ENCODE measurements at regions not wholly inside any gene's neighbourhood (a gene's known extent, or its start where the extent isn't known, plus 50 kb on each side); places are given as distances from the start of the nearest gene placed in this dataset.

GRCh38 chr16:22643886-22644285 is 133.2 kb downstream of the NPIPB5 start:
- Histone ChIP-seq H3K27me3 (ENCODE audit: insufficient read depth, low read length, poor library complexity, severe bottlenecking) (no peaks in the 10 kb centered on the region), H3K9ac (ENCODE audit: low read depth, low read length, poor library complexity, severe bottlenecking) (no peak overlapping the region), H3K4me2 (ENCODE audit: low read depth, low read length, poor library complexity, severe bottlenecking) (no peak overlapping the region), H3K4me3 (ENCODE audit: low read length, poor library complexity, severe bottlenecking) (no peak overlapping the region), H3K9me3 (ENCODE audit: insufficient read depth, low read depth, low read length) (no peaks in the 10 kb centered on the region), H2AFZ (ENCODE audit: low read length) (no peak overlapping the region), H3K4me1 (ENCODE audit: insufficient read depth, low read length, poor library complexity, severe bottlenecking) (no peaks in the 10 kb centered on the region), H3K79me2 (ENCODE audit: insufficient read depth, low read length) (no peaks in the 10 kb centered on the region), H3F3A (ENCODE audit: low read depth) (no peaks in the 10 kb centered on the region), H3K9me2 (replicated peaks; ENCODE audit: low read depth, low read length) (no peaks in the 10 kb centered on the region), H4K20me1 (ENCODE audit: insufficient read depth, low read length, poor library complexity, severe bottlenecking) (no peaks in the 10 kb centered on the region), H3K36me3 (ENCODE audit: insufficient read depth, low read length) (no peaks in the 10 kb centered on the region)
- TF ChIP-seq EZH2phosphoT487 (IDR thresholded peaks at IDR 0.05; ENCODE audit: borderline replicate concordance) (no peak), CTCF (conservative IDR thresholded peaks at IDR 0.05; ENCODE audit: low read length) (no peak)

DNA sequence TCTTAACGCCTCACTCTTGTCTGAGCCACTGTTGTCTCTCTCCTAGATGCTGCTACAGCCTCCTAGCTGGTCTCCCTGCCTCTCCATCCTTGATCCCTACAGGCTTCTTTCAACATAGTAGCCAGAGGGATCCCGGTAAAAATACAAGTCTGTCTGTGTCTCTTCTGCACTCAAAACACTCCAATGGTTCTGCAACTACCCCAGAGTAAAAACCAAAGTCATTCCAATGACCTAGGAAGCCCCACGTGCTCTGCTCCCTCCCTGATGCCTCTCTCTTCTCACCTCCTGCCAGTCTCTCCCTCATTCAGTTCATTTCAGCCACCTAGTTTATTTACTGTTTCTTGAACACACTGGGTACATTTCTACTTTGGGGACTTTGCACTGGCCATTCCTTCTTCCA is 135.2 kb downstream of the NPIPB5 start:
- Histone ChIP-seq H3K4me1 (ENCODE audit: insufficient read depth, low read length, poor library complexity, severe bottlenecking) (no peaks in the 10 kb centered on the region), H3K4me3 (ENCODE audit: low read length, poor library complexity, severe bottlenecking) (no peak overlapping the region), H3K79me2 (ENCODE audit: insufficient read depth, low read length) (no peaks in the 10 kb centered on the region), H3K27me3 (ENCODE audit: insufficient read depth, low read length, poor library complexity, severe bottlenecking) (peaks cover 8% of the 10 kb centered on the region), H4K20me1 (ENCODE audit: insufficient read depth, low read length, poor library complexity, severe bottlenecking) (no peaks in the 10 kb centered on the region), H3K4me2 (ENCODE audit: low read depth, low read length, poor library complexity, severe bottlenecking) (no peak overlapping the region), H3F3A (ENCODE audit: low read depth) (no peaks in the 10 kb centered on the region), H3K9ac (ENCODE audit: low read depth, low read length, poor library complexity, severe bottlenecking) (no peak overlapping the region), H3K36me3 (ENCODE audit: insufficient read depth, low read length) (no peaks in the 10 kb centered on the region), H3K9me3 (ENCODE audit: insufficient read depth, low read depth, low read length) (no peaks in the 10 kb centered on the region), H3K9me2 (replicated peaks; ENCODE audit: low read depth, low read length) (no peaks in the 10 kb centered on the region), H2AFZ (ENCODE audit: low read length) (no peak overlapping the region)
- TF ChIP-seq EZH2phosphoT487 (IDR thresholded peaks at IDR 0.05; ENCODE audit: borderline replicate concordance) (no peak), CTCF (conservative IDR thresholded peaks at IDR 0.05; ENCODE audit: low read length) (no peak)

DNA sequence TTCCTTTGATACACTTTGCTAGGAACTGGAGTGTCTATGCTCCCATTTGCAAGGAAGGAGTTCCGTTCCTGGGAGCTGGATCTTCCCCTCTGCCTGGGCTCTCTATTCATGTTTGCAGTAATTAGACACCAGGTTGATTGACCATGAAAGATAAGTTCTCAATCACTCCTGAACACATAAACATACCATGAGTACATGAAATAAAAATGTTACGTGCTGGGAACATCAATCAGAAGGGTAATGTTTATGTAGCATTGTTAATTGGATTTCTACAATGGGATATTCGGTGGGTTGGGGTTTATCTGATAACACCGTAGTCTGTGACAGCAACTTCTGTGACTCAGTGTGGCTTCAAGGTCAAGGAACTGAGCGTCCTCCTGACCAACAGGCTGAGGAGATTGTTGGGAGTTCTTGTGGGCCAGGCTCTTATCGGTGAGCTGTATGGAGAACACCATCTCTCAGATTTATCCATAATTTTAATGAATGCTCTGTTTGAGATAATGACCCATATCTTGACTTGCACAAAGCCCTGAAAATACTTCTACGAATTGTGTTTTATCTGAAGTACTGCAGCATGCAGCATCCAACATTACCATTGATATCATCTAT is 136.4 kb downstream of the NPIPB5 start:
- peaks cover 8% of the 10 kb centered on the region for H3K27me3 ChIP-seq (ENCODE audit: insufficient read depth, low read length, poor library complexity, severe bottlenecking)
- H3K4me3 ChIP-seq (ENCODE audit: low read length, poor library complexity, severe bottlenecking) = no peak overlapping the region
- no peaks in the 10 kb centered on the region for H3K9me2 ChIP-seq (replicated peaks; ENCODE audit: low read depth, low read length)
- H3K9me3 ChIP-seq (ENCODE audit: insufficient read depth, low read depth, low read length) = no peaks in the 10 kb centered on the region
- no peak overlapping the region for H3K9ac ChIP-seq (ENCODE audit: low read depth, low read length, poor library complexity, severe bottlenecking)
- H3F3A ChIP-seq (ENCODE audit: low read depth) = no peaks in the 10 kb centered on the region
- no peaks in the 10 kb centered on the region for H3K4me1 ChIP-seq (ENCODE audit: insufficient read depth, low read length, poor library complexity, severe bottlenecking)
- no peak overlapping the region for H3K4me2 ChIP-seq (ENCODE audit: low read depth, low read length, poor library complexity, severe bottlenecking)
- TF ChIP-seq EZH2phosphoT487 (IDR thresholded peaks at IDR 0.05; ENCODE audit: borderline replicate concordance) = no peak
- no peak for TF ChIP-seq CTCF (conservative IDR thresholded peaks at IDR 0.05; ENCODE audit: low read length)
- H3K79me2 ChIP-seq (ENCODE audit: insufficient read depth, low read length) = no peaks in the 10 kb centered on the region
- H3K36me3 ChIP-seq (ENCODE audit: insufficient read depth, low read length) = no peaks in the 10 kb centered on the region
- H4K20me1 ChIP-seq (ENCODE audit: insufficient read depth, low read length, poor library complexity, severe bottlenecking) = no peaks in the 10 kb centered on the region
- H2AFZ ChIP-seq (ENCODE audit: low read length) = no peak overlapping the region

Data from Loucy (cell line).